ENCODE measurements at regions not wholly inside any gene's neighbourhood (a gene's known extent, or its start where the extent isn't known, plus 50 kb on each side); places are given as distances from the start of the nearest gene placed in this dataset.
"Not testable (repeated sequence)": the region's sequence is repeated elsewhere in the genome, so short reads cannot be mapped to it uniquely, and the experiment has no call there.

DNA sequence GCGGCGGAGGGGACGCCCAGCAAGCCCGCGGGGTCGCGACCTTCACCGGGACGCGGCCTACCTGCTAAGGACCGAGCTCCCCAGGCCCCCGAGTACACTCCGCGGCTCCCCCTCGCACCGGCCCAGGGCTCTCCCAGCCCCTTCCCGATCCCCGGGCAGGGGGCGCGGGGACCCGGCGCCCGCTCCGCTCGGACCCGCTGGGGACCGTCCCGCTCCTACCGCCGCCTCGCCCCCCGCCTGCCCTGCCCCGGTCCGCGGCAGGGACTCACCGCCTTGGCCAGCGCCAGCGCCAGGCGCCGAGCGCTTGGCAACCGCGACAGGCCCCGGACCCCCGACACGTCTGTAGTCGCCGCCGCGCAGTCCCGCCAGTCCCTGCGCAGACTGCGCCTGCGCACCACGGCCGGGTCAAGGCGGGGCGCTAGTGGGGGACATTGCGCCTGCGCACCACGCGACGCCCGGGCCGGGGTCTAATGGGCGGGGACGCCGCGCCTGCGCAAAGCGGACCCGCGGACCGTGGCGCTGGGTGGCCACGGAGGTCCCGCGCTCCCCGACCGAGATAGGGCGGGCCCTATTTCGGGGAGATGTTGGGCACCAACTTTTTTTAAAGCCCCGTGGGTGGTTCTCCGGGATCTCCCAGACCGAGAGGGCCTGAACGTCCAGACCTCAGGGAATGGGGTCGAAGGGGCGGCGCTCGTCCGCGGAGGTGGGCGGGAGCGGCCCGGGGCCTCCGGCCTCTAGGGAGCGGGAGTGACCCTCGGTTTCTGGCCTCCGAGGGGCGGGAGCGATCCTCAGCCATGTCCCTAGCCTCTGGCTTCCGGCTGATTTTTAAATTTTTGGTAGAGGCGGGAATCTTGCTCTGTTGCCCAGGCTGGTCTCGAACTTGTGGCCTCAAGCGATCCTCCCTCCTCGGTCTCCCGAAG lies 81.8 kb upstream of the TNK2 start:
- H3K36me3 ChIP-seq; H3K27me3 ChIP-seq; intact Hi-C loops (cut with DNase I); H3K9me3 ChIP-seq; H3K4me1 ChIP-seq (ENCODE audit: insufficient read depth): not testable (repeated sequence)
- peak; percentile 85 to 99 (median 98) for DNase-seq
- WGBS, 3 donors: 0 to 2% (median 2%) methylated on average over 26 to 80 of the region's 107 CpGs
- H3K27ac ChIP-seq: peak overlapping the region; percentile 79 to 80
- TF ChIP-seq, protein P1, sequence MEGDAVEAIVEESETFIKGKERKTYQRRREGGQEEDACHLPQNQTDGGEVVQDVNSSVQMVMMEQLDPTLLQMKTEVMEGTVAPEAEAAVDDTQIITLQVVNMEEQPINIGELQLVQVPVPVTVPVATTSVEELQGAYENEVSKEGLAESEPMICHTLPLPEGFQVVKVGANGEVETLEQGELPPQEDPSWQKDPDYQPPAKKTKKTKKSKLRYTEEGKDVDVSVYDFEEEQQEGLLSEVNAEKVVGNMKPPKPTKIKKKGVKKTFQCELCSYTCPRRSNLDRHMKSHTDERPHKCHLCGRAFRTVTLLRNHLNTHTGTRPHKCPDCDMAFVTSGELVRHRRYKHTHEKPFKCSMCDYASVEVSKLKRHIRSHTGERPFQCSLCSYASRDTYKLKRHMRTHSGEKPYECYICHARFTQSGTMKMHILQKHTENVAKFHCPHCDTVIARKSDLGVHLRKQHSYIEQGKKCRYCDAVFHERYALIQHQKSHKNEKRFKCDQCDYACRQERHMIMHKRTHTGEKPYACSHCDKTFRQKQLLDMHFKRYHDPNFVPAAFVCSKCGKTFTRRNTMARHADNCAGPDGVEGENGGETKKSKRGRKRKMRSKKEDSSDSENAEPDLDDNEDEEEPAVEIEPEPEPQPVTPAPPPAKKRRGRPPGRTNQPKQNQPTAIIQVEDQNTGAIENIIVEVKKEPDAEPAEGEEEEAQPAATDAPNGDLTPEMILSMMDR (IDR thresholded peaks at IDR 0.05): peak in 1 of 3 donors; percentile 41
- peak; percentile 61 for TF ChIP-seq POLR2A (IDR thresholded peaks at IDR 0.05)
- H3K4me3 ChIP-seq: peak overlapping the region; percentile 54

DNA sequence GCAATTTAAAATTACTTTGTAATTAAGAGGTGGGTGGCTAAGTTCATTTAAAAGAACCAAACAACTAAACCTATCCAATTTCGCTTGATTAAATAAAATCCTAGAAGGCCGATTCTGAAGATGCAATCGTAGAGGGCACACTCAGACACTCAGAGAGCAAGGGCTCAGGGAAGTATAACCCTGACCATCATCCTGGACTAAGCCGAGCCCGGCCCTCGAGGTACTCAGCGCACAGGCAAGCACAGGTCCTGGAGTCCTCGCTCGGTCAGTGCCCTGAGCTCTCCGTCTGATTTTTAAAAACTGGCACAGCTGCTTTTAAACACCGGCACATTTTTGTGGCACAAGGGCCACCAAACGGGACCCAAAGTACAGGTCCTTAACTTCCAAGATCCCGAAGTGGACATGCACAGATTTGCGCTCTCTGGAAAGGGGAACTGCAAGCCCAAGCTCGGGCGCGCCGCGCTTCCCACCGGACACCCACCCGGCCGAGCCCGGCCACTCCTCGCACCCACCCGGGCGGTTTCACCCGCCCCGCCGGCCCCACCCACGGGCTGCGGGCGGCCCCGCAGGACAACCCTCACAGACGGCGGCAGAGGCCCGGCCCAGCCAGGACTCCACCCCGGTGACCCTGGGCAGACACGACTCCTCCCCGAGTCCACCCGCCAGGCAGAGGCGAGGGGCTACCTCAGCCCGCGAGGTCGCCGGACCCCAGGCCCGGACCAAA lies 81.0 kb upstream of the TNK2 start:
- 0 to 64% methylated on average over 1 to 10 of the region's 46 CpGs; no CpG with 5 or more reads in 1 of the 3 donors for WGBS, 3 donors
- H3K36me3 ChIP-seq; intact Hi-C loops (cut with DNase I); H3K27ac ChIP-seq; H3K27me3 ChIP-seq; H3K4me1 ChIP-seq (ENCODE audit: insufficient read depth); H3K9me3 ChIP-seq: not testable (repeated sequence)
- H3K4me3 ChIP-seq: peak overlapping the region; percentile 54
- peak in 4 of 5 donors; percentile 39 to 71 (median 65) for DNase-seq

DNA sequence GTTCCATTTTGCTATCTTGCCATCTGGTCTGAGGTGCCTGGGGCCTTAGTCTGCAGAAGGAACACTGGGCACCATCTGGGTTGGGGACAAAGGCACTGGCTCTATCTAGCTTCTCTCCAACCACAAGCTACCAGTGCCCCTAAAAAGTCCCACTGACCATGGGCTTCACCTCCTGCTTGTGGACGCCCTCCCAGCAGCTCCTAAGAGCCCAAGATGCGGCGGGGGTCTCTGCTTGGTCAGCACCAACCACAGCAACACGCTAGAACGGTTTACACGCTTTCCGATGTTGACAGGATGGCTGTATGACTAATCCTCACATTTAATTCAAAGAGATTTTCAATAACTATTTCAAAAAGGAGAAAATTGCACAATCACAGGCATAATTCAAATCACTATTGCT lies 80.4 kb upstream of the TNK2 start:
- H3K4me3 ChIP-seq; H3K27ac ChIP-seq; H3K4me1 ChIP-seq (ENCODE audit: insufficient read depth); H3K27me3 ChIP-seq; H3K36me3 ChIP-seq; intact Hi-C loops (cut with DNase I); H3K9me3 ChIP-seq; DNase-seq: not testable (repeated sequence)
- 55% methylated on average over 7 of the region's 7 CpGs; no CpG with 5 or more reads in 1 of the 3 donors for WGBS, 3 donors

DNA sequence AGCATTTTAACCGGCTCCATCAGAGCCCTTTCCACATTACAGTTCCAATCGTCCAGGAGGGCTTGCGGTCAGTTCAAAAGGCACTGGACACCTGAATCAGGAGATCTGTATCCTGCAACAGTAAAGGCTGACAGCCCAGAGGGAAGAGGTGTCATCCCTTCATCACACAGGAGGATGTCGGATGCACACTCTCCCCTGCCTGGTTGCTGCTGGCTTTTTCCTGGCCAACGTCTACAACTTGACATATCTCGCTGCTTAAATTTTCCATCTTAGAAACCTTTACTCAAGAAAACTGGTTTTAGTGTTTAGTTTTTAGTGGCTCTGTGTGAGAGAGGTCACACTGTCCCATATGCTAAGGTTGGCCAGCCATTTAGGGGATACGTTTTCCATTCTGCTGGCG lies 78.7 kb upstream of the TNK2 start:
- H3K27ac ChIP-seq; H3K27me3 ChIP-seq; intact Hi-C loops (cut with DNase I); H3K4me3 ChIP-seq; DNase-seq; H3K4me1 ChIP-seq (ENCODE audit: insufficient read depth); H3K9me3 ChIP-seq; H3K36me3 ChIP-seq: not testable (repeated sequence)
- WGBS, 3 donors: 73 to 85% (median 84%) methylated on average over 3 to 6 of the region's 8 CpGs

DNA sequence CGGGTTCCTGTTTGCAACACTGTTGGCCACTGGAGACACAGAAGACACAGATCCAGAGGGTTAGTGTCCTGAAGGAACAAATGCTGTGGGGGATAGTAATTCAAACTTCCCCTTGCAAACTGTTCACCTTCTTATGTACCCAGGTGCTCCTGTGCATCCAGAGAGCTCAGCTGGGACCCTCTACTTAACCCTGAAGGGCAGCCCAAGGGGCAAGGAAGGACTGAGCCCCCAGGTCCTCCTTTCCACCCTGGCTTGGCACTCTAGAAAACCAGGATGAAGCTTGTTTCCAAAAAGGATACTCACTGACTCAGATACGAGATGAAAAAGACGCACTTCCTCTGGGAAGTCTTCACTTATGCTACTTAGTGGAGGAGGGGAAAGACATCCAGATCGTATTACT lies 78.2 kb upstream of the TNK2 start:
- H3K27me3 ChIP-seq; DNase-seq; H3K36me3 ChIP-seq; H3K4me3 ChIP-seq; H3K9me3 ChIP-seq; H3K27ac ChIP-seq; H3K4me1 ChIP-seq (ENCODE audit: insufficient read depth); intact Hi-C loops (cut with DNase I): not testable (repeated sequence)
- WGBS, 3 donors: no CpG with 5 or more reads among the region's 4 CpGs

DNA sequence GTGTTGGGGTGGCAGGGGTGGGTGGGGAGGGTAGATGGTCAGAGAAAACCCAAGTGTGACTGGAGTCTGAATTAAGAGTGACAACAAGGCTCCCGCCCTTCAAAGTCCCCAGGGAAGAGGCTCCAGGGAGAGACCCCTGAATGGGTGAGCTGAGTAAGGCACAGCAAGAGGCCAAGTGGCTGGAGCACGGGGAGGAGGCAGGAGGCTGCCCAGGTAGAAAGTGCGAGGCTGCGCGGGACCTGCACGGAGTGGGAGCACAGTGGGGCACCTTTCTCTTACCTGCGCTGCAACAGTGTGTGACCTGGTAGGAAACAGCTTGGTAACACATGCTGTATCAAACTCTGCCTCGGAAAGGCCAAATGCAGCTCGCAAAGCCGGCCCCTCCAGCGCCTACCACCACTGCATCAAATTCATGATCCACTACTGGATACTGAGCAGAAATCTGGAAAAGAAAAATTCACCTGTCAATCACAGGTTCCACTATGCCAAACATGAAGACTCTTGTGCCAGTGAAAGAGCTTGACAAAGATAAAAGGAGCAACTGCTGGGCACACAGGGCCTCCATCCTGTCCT lies 77.1 kb upstream of the TNK2 start:
- H3K4me3 ChIP-seq; DNase-seq; H3K36me3 ChIP-seq; H3K9me3 ChIP-seq; H3K4me1 ChIP-seq (ENCODE audit: insufficient read depth); H3K27me3 ChIP-seq; H3K27ac ChIP-seq; intact Hi-C loops (cut with DNase I): not testable (repeated sequence)
- 93 to 94% methylated on average over 9 to 11 of the region's 11 CpGs; no CpG with 5 or more reads in 1 of the 3 donors for WGBS, 3 donors

DNA sequence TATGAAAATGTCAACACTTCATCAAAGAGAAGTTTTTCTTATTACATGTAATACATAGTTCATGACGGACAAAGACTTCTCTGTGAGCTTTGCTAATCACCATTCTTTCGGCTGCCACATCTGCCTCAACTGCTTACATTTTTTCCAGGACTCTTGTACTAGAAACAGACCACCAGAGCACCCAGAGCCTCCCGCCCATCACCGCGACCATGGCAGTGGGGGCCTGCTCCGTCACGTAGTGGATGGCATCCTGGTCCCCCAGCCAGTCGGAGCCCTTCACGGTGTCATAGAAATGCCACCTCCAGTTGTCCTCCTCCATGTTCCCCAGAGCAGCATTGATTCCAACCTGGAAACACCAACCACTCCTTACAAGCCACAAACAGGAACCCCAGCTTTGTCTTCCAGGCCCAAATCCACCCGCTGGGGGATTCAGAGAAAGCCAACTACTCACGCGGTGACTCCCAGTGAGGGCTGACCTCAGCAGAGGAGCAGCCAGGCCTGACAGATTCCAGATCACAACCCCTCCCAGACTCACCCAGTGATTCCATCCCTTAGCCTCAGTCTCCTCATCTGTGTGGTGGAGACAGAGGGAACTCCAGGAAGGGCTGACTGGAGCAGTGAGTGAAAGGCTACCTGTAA lies 76.2 kb upstream of the TNK2 start:
- not testable (repeated sequence) for H3K27me3 ChIP-seq

DNA sequence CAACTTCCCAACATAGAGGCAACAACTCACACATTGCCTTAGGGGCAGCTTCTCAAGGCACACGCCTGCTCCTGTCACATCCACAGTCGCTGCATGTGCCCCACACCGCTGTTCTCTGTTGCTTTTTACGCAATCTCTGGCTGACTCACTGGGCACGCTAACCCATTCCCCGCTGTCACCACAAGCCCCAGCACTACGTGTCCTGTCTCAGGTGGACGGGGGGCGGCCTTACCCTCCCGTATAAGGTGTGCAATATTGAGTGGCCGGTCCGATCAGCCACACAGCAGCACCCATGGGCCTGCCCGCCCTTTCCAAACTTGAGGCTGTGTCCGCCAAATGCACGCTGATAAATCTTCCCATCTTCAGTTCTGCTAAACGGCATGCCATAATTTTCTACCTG lies 75.5 kb upstream of the TNK2 start:
- H3K4me3 ChIP-seq; H3K36me3 ChIP-seq; DNase-seq; H3K4me1 ChIP-seq (ENCODE audit: insufficient read depth); intact Hi-C loops (cut with DNase I); H3K27me3 ChIP-seq; H3K27ac ChIP-seq; H3K9me3 ChIP-seq: not testable (repeated sequence)
- 86 to 89% methylated on average over 16 of the region's 16 CpGs; no CpG with 5 or more reads in 1 of the 3 donors for WGBS, 3 donors

More for the DNA sequence above, 76.2 kb upstream of the TNK2 start:
- H3K4me3 ChIP-seq; H3K27ac ChIP-seq; H3K9me3 ChIP-seq; H3K36me3 ChIP-seq; H3K4me1 ChIP-seq (ENCODE audit: insufficient read depth); intact Hi-C loops (cut with DNase I); DNase-seq: not testable (repeated sequence)
- WGBS, 3 donors: 90 to 92% (median 91%) methylated on average over 8 to 12 of the region's 12 CpGs

DNA sequence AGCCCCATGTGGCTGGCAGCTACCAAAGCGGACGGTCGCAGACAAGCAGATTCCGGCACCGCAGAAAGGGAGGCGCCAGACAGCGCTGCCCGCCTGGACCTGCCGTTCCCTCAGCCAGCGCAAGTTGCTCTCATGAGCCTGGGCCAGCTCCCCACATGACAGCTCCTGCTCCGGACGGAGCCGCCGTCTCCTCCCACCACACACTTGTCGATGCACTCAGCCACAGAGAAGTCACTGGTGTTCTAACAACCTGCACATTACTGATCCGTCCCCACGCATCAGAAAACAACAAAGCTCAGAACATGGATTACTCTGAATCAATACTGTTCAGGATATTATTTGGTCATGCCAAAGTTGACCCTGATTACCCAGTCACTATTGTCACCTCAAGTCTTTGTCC lies 74.4 kb upstream of the TNK2 start:
- H3K27ac ChIP-seq; H3K36me3 ChIP-seq; H3K9me3 ChIP-seq; H3K4me1 ChIP-seq (ENCODE audit: insufficient read depth); H3K27me3 ChIP-seq; DNase-seq; H3K4me3 ChIP-seq; intact Hi-C loops (cut with DNase I): not testable (repeated sequence)
- 92 to 94% methylated on average over 17 of the region's 17 CpGs; no CpG with 5 or more reads in 1 of the 3 donors for WGBS, 3 donors

DNA sequence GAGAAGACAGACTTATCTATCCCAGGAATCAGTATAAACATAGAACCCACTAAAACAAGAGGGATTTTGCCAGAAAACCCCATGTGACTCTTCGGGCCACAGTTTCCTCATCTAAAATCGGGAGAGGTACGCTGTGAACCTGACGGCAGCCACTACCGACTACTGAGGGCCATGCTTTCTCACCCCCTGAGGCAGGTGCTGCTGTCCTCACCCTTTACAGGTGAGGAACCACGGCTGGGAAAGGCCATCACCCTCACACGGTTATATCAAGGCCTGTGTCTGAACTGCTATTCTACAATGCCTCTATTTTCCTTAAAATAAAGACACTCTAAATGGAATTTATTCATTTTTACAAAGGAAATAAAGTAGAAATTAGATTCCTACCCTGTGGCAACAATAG lies 73.4 kb upstream of the TNK2 start:
- WGBS, 3 donors: 75 to 80% (median 77%) methylated on average over 7 of the region's 7 CpGs
- intact Hi-C loops (cut with DNase I); H3K36me3 ChIP-seq: not testable (repeated sequence)

More for the DNA sequence above, 73.4 kb upstream of the TNK2 start:
- H3K9me3 ChIP-seq; H3K4me3 ChIP-seq; DNase-seq; H3K27ac ChIP-seq; H3K27me3 ChIP-seq; H3K4me1 ChIP-seq (ENCODE audit: insufficient read depth): not testable (repeated sequence)

Data from ovary (tissue), 7 donors.